Fibroblast of pulmonary artery (primary cell): ENCODE measurements at regions not wholly inside any gene's neighbourhood (a gene's known extent, or its start where the extent isn't known, plus 50 kb on each side); places are given as distances from the start of the nearest gene placed in this dataset.

ENCODE experiments used
- DNase-seq: peaks from one replicate; pipeline ENCODE4 v3.0.0-alpha.2; 2010; ENCODE audit warnings: low read depth
- H3K4me3 ChIP-seq: replicated peaks from 2 replicates; pipeline ENCODE4 v1.5.1; 2011; ENCODE audit warnings: low read depth, mild to moderate bottlenecking, control low read depth, low read length, moderate library complexity
- CTCF ChIP-seq: IDR thresholded peaks from 2 replicates; pipeline ENCODE4 v1.5.1; 2011; ENCODE audit warnings: mild to moderate bottlenecking, control low read depth, low read length, inconsistent platforms; ENCODE audit errors: missing control alignments

- no peak for TF ChIP-seq CTCF
- DNase-seq: no peak
- no peak overlapping the region for H3K4me3 ChIP-seq
Observed at GRCh38 chr15:69962561-69962960, 135.2 kb downstream of the TLE3 start.

- DNase-seq: no peak
- H3K4me3 ChIP-seq: no peak overlapping the region
- no peak for TF ChIP-seq CTCF
Observed at GRCh38 chr15:69963385-69963784, 134.3 kb downstream of the TLE3 start.

- no peak for TF ChIP-seq CTCF
- no peak for DNase-seq
- no peak overlapping the region for H3K4me3 ChIP-seq
Observed at GRCh38 chr15:69971771-69972170, 125.9 kb downstream of the TLE3 start.

- no peak overlapping the region for H3K4me3 ChIP-seq
- no peak for TF ChIP-seq CTCF
- DNase-seq: no peak
Observed at GRCh38 chr15:69972436-69972835, 125.3 kb downstream of the TLE3 start.

- no peak overlapping the region for H3K4me3 ChIP-seq
- DNase-seq: peak; percentile 64
- no peak for TF ChIP-seq CTCF
Observed at GRCh38 chr15:69973102-69973714, 124.5 kb downstream of the TLE3 start.

- DNase-seq: no peak
- no peak for TF ChIP-seq CTCF
- H3K4me3 ChIP-seq: no peak overlapping the region
Observed at GRCh38 chr15:69973880-69974279, 123.8 kb downstream of the TLE3 start.

- DNase-seq: no peak
- H3K4me3 ChIP-seq: no peak overlapping the region
- TF ChIP-seq CTCF: no peak
Observed at GRCh38 chr15:69974321-69974720, 123.4 kb downstream of the TLE3 start.
